H1 (cell line): ENCODE measurements at regions not wholly inside any gene's neighbourhood (a gene's known extent, or its start where the extent isn't known, plus 50 kb on each side); places are given as distances from the start of the nearest gene placed in this dataset.

Source experiments
- CTCF ChIA-PET: fragments of 300-600 bp; sonication (Branson Sonifier 250); formaldehyde crosslinking; loops from one replicate; lab custom pipeline; 2021; ENCODE audit not compliant: partially characterized antibody; lab: Charles Lee
- POLR2A ChIA-PET: fragments of 300-600 bp; sonication (Branson Sonifier 250); formaldehyde crosslinking; loops from one replicate; lab custom pipeline; 2021; ENCODE audit warnings: inconsistent platforms; ENCODE audit not compliant: partially characterized antibody; lab: Charles Lee
- DNase-seq, 2 experiments: peaks; one replicate each; pipeline versions ENCODE4 v3.0.0 to v3.0.0-alpha.2; 2010 to 2022; ENCODE audit warnings: low spot score in 2 of 2, low read depth in 1 of 2, mixed read lengths in 1 of 2
- FAIRE-seq: peaks from 2 replicates; lab custom pipeline; 2011; peaks lifted over from hg19 to GRCh38; lab: Jason Lieb, UNC
- H2AFZ ChIP-seq: 2 replicates; pipeline ENCODE4 v1.8.1; 2012; ENCODE audit warnings: low read length, inconsistent platforms
- H2AK5ac ChIP-seq: 2 replicates; pipeline ENCODE4 v1.6.1; 2013; ENCODE audit warnings: low read depth, low read length
- H2BK120ac ChIP-seq: replicated peaks from 2 replicates; pipeline ENCODE3; 2013; ENCODE audit warnings: low read depth, low read length, inconsistent platforms
- H2BK12ac ChIP-seq: 2 replicates; pipeline ENCODE4 v1.6.1; 2013; ENCODE audit warnings: low read depth, low read length
- H2BK15ac ChIP-seq: 2 replicates; pipeline ENCODE4 v1.6.1; 2013; ENCODE audit warnings: low read length
- H2BK20ac ChIP-seq: 2 replicates; pipeline ENCODE4 v1.6.1; 2013; ENCODE audit warnings: low read length
- H2BK5ac ChIP-seq: 2 replicates; pipeline ENCODE4 v1.6.1; 2013; ENCODE audit warnings: low read depth, low read length
- H3K14ac ChIP-seq: 2 replicates; pipeline ENCODE4 v1.6.1; 2013; ENCODE audit warnings: inconsistent platforms; ENCODE audit not compliant: insufficient read length
- H3K18ac ChIP-seq: 2 replicates; pipeline ENCODE4 v1.6.1; 2013; ENCODE audit warnings: low read length; ENCODE audit errors: extremely low read depth
- H3K23ac ChIP-seq: 2 replicates; pipeline ENCODE4 v1.6.1; 2013; ENCODE audit warnings: inconsistent platforms; ENCODE audit not compliant: insufficient read length
- H3K23me2 ChIP-seq: 2 replicates; pipeline ENCODE4 v1.6.1; 2013; ENCODE audit warnings: low read depth, low read length
- H3K27ac ChIP-seq: 2 replicates; pipeline ENCODE4 v1.6.1; 2011; ENCODE audit warnings: low read depth, low read length, inconsistent platforms
- H3K27me3 ChIP-seq, 4 experiments: replicated peaks in 1 of 4; 1 replicate in 1 of 4; 2 replicates in 3 of 4; pipeline versions ENCODE4 v1.6.1 to v1.8.1; 2011 to 2013; ENCODE audit warnings: low read length in 3 of 4, mild to moderate bottlenecking in 3 of 4, inconsistent platforms in 2 of 4, mixed read lengths in 2 of 4, moderate library complexity in 1 of 4; ENCODE audit not compliant: control insufficient read depth in 3 of 4, insufficient read depth in 3 of 4; ENCODE audit errors: extremely low read depth in 1 of 4
- H3K36me3 ChIP-seq, 4 experiments: 2 replicates each; pipeline versions ENCODE4 v1.6.1 to v1.8.1; 2011 to 2013; ENCODE audit warnings: mild to moderate bottlenecking in 4 of 4, low read length in 3 of 4, moderate library complexity in 2 of 4, control low read depth in 1 of 4, inconsistent platforms in 1 of 4; ENCODE audit not compliant: insufficient read depth in 4 of 4, control insufficient read depth in 2 of 4
- H3K4ac ChIP-seq: replicated peaks from 2 replicates; pipeline ENCODE3; 2013; ENCODE audit warnings: low read length, low read depth, mixed read lengths, inconsistent platforms; ENCODE audit not compliant: insufficient read length
- H3K4me1 ChIP-seq, 4 experiments: replicated peaks in 1 of 4; 1 replicate in 1 of 4; 2 replicates in 3 of 4; pipeline versions ENCODE4 v1.6.1 to v1.8.1; 2011 to 2013; ENCODE audit warnings: low read length in 3 of 4, inconsistent platforms in 2 of 4, mixed read lengths in 1 of 4; ENCODE audit not compliant: insufficient read depth in 4 of 4, control insufficient read depth in 3 of 4
- H3K4me2 ChIP-seq, 2 experiments: 2 replicates each; pipeline versions ENCODE4 v1.6.1 to v1.8.1; 2011 to 2013; ENCODE audit warnings: low read depth in 2 of 2, low read length in 2 of 2, control low read depth in 1 of 2, inconsistent platforms in 1 of 2, mild to moderate bottlenecking in 1 of 2; ENCODE audit not compliant: insufficient read depth in 1 of 2
- H3K4me3 ChIP-seq, 4 experiments: fragments of 200-600, 300-600 bp in 1 of 4; sonication (generic), shearing (Covaris generic), sonication (Bioruptor Twin) in 1 of 4; 2 replicates each; pipeline versions ENCODE4 v1.5.1 to v1.8.1; 2011 to 2016; ENCODE audit warnings: low read length in 4 of 4, low read depth in 3 of 4, control low read depth in 2 of 4, inconsistent platforms in 2 of 4, mild to moderate bottlenecking in 2 of 4, mixed read lengths in 1 of 4, moderate library complexity in 1 of 4; ENCODE audit not compliant: insufficient read depth in 2 of 4; ENCODE audit errors: extremely low read depth in 1 of 4
- H3K56ac ChIP-seq: replicated peaks from 2 replicates; pipeline ENCODE3; 2013; ENCODE audit warnings: low read depth, mild to moderate bottlenecking, mixed read lengths, low read length, inconsistent platforms; ENCODE audit not compliant: insufficient read length
- H3K79me1 ChIP-seq: 2 replicates; pipeline ENCODE4 v1.6.1; 2013; ENCODE audit warnings: low read depth, low read length, control low read depth
- H3K79me2 ChIP-seq, 2 experiments: 2 replicates each; pipeline versions ENCODE4 v1.6.1 to v1.8.1; 2012 to 2013; ENCODE audit warnings: low read length in 2 of 2, mild to moderate bottlenecking in 2 of 2, inconsistent platforms in 1 of 2; ENCODE audit not compliant: insufficient read depth in 2 of 2, control insufficient read depth in 1 of 2
- H3K9ac ChIP-seq, 4 experiments: replicated peaks in 1 of 4; 1 replicate in 1 of 4; 2 replicates in 3 of 4; pipeline versions ENCODE4 v1.6.1 to v1.8.1; 2011 to 2013; ENCODE audit warnings: low read depth in 3 of 4, low read length in 3 of 4, control low read depth in 2 of 4, mild to moderate bottlenecking in 2 of 4, moderate library complexity in 2 of 4, inconsistent platforms in 1 of 4; ENCODE audit errors: extremely low read depth in 1 of 4
- H3K9me3 ChIP-seq, 2 experiments: 2 replicates each; pipeline versions ENCODE4 v1.6.1 to v1.8.1; 2012 to 2013; ENCODE audit warnings: mild to moderate bottlenecking in 2 of 2, moderate library complexity in 2 of 2, control low read depth in 1 of 2, inconsistent platforms in 1 of 2, low read depth in 1 of 2, low read length in 1 of 2, mixed read lengths in 1 of 2; ENCODE audit not compliant: insufficient read depth in 2 of 2
- H4K20me1 ChIP-seq, 2 experiments: replicated peaks in 1 of 2; 2 replicates each; pipeline versions ENCODE3 to v1.8.1; 2011 to 2013; ENCODE audit warnings: inconsistent platforms in 2 of 2, low read length in 2 of 2, mild to moderate bottlenecking in 1 of 2; ENCODE audit not compliant: insufficient read depth in 2 of 2, control insufficient read depth in 1 of 2
- H4K5ac ChIP-seq: 2 replicates; pipeline ENCODE4 v1.6.1; 2013; ENCODE audit warnings: low read length, low read depth, mixed read lengths, inconsistent platforms; ENCODE audit not compliant: insufficient read length
- H4K8ac ChIP-seq: 2 replicates; pipeline ENCODE4 v1.8.0; 2013; ENCODE audit warnings: mild to moderate bottlenecking, moderate library complexity, low read length, inconsistent platforms; ENCODE audit not compliant: insufficient read depth; ENCODE audit errors: extremely low read depth
- H4K91ac ChIP-seq: replicated peaks from 2 replicates; pipeline ENCODE3; 2013; ENCODE audit warnings: low read length, mixed read lengths, inconsistent platforms; ENCODE audit not compliant: insufficient read length
- BRCA1 ChIP-seq: IDR thresholded peaks from 2 replicates; pipeline ENCODE4 v1.6.1; 2012; ENCODE audit warnings: low read depth, low read length, improper control_type of control experiment
- CBX5 ChIP-seq: fragments of 300-800, 300-1000 bp; sonication (generic); IDR thresholded peaks from 2 replicates; pipeline ENCODE4 v1.7.1; 2016; ENCODE audit warnings: antibody characterized with exemption, low read length, low read depth
- EP300 ChIP-seq, 2 experiments: IDR thresholded peaks; 1 replicate in 1 of 2; 2 replicates in 1 of 2; pipeline ENCODE4 v1.6.1; 2011 to 2012; ENCODE audit warnings: low read depth in 2 of 2, low read length in 2 of 2, mild to moderate bottlenecking in 2 of 2, borderline replicate concordance in 1 of 2, inconsistent platforms in 1 of 2, moderate library complexity in 1 of 2
- HDAC2 ChIP-seq, 2 experiments: fragments of 300-600 bp in 1 of 2; sonication (generic) in 1 of 2; IDR thresholded peaks; 2 replicates each; pipeline ENCODE4 v1.6.1; 2011 to 2012; ENCODE audit warnings: low read depth in 2 of 2, low read length in 2 of 2, mild to moderate bottlenecking in 2 of 2, moderate library complexity in 2 of 2, borderline replicate concordance in 1 of 2, inconsistent platforms in 1 of 2
- JUN ChIP-seq: IDR thresholded peaks from 2 replicates; pipeline ENCODE4 v1.6.1; 2011; ENCODE audit warnings: low read depth, mild to moderate bottlenecking, improper control_type of control experiment, low read length
- TCF12 ChIP-seq: IDR thresholded peaks from 2 replicates; pipeline ENCODE4 v1.6.1; 2011; ENCODE audit warnings: low read depth, mild to moderate bottlenecking, low read length
- WGBS, 2 experiments: shearing (Covaris generic) in 1 of 2; methylation state at CpG; one replicate each; pipeline versions ENCODE4 v1.1.6 to v1.1.7; 2013 to 2015; ENCODE audit warnings: low lambda C conversion rate in 2 of 2, mixed read lengths in 2 of 2, inconsistent platforms in 1 of 2, low coverage in 1 of 2, missing lambda C conversion rate in 1 of 2; ENCODE audit not compliant: insufficient replicate concordance in 2 of 2, insufficient coverage in 1 of 2, insufficient read length in 1 of 2; ENCODE audit errors: extremely low coverage in 1 of 2, missing lambda C conversion rate in 1 of 2; 5-methylcytosine and 5-hydroxymethylcytosine counted together

DNA sequence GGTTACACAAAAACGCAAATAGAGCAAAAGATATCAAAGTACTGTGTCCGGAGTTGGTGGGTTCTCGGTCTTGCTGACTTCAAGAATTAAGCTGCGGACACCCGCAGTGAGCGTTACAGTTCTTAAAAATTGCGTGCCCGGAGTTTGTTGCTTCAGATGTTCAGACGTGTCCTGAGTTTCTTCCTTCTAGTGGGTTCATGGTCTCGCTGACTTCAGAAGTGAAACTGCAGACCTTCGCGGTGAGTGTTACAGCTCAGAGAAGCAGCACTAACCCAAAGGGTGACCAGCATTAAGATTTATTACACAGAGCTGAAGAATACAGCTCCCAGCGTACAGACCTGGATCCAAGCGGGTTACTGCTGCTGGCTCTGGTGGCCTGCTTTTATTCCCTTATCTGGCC, 125.7 kb upstream of the TWIST2 start:
- H3K27me3 ChIP-seq = no peaks in the 10 kb centered on the region
- no peak overlapping the region for H2BK5ac ChIP-seq
- no peaks in the 10 kb centered on the region for H4K20me1 ChIP-seq
- TF ChIP-seq CBX5 (no peak), HDAC2 (IDR thresholded peaks at IDR 0.05; ENCODE audit: borderline replicate concordance in 1 of 2, low read depth in 2 of 2, low read length in 2 of 2) (no peak), BRCA1 (no peak), EP300 (IDR thresholded peaks at IDR 0.05; ENCODE audit: borderline replicate concordance in 1 of 2, low read depth in 2 of 2, low read length in 2 of 2) (no peak), TCF12 (no peak), JUN (no peak)
- no peak overlapping the region for H3K14ac ChIP-seq
- no peak overlapping the region for H2BK12ac ChIP-seq
- no peak overlapping the region for H2BK120ac ChIP-seq
- H3K27ac ChIP-seq = no peak overlapping the region
- no peak overlapping the region for H4K8ac ChIP-seq
- H2AFZ ChIP-seq = no peak overlapping the region
- H3K56ac ChIP-seq = no peak overlapping the region
- H3K9me3 ChIP-seq = no peaks in the 10 kb centered on the region
- 96% methylated on average over 14 of the region's 14 CpGs; no CpG with 5 or more reads in 1 of the 2 experiments for WGBS, 2 experiments
- no peak for DNase-seq
- ChIA-PET POLR2A (no interaction called here), CTCF (no interaction called here)
- H3K23ac ChIP-seq = no peak overlapping the region
- no peak for FAIRE-seq
- H3K9ac ChIP-seq = no peak overlapping the region
- H2BK20ac ChIP-seq = no peak overlapping the region
- no peak overlapping the region for H4K91ac ChIP-seq
- no peak overlapping the region for H4K5ac ChIP-seq
- H3K18ac ChIP-seq = no peak overlapping the region
- H3K4me2 ChIP-seq = no peak overlapping the region
- no peaks in the 10 kb centered on the region for H3K36me3 ChIP-seq
- no peak overlapping the region for H2AK5ac ChIP-seq
- H3K79me2 ChIP-seq = no peaks in the 10 kb centered on the region
- no peak overlapping the region for H3K4ac ChIP-seq
- peaks cover 0 to 1% (median 0%) of the 10 kb centered on the region in 4 experiments; a peak in 1 of 7 replicates for H3K4me1 ChIP-seq
- no peak overlapping the region for H2BK15ac ChIP-seq
- no peaks in the 10 kb centered on the region for H3K79me1 ChIP-seq
- H3K23me2 ChIP-seq = no peaks in the 10 kb centered on the region
- H3K4me3 ChIP-seq = no peak overlapping the region
